SJSA1 (cell line): ENCODE measurements at regions not wholly inside any gene's neighbourhood (a gene's known extent, or its start where the extent isn't known, plus 50 kb on each side); places are given as distances from the start of the nearest gene placed in this dataset.

Source experiments
- DNase-seq, 2 experiments: peaks; one replicate each; pipeline ENCODE4 v3.0.0-alpha.2; 2015 to 2020; ENCODE audit warnings: low spot score in 2 of 2, low read depth in 1 of 2
- H3K27ac ChIP-seq: fragments of 250-450 bp; sonication (Bioruptor Pico); 2 replicates; pipeline ENCODE4 v1.5.1; 2020; ENCODE audit warnings: mild to moderate bottlenecking, moderate library complexity
- H3K27me3 ChIP-seq: fragments of 250-450 bp; sonication (Bioruptor Pico); replicated peaks from 2 replicates; pipeline ENCODE4 v1.5.1; 2020; ENCODE audit warnings: mild to moderate bottlenecking, moderate library complexity
- H3K36me3 ChIP-seq: fragments of 250-450 bp; sonication (Bioruptor Pico); 2 replicates; pipeline ENCODE4 v1.5.1; 2020; ENCODE audit warnings: mild to moderate bottlenecking
- H3K4me1 ChIP-seq: fragments of 250-450 bp; sonication (Bioruptor Pico); replicated peaks from 2 replicates; pipeline ENCODE4 v1.6.1; 2021; ENCODE audit warnings: mild to moderate bottlenecking
- H3K4me3 ChIP-seq: fragments of 250-450 bp; sonication (Bioruptor Pico); 2 replicates; pipeline ENCODE4 v1.5.1; 2020; ENCODE audit warnings: mild to moderate bottlenecking
- H3K9me3 ChIP-seq: fragments of 250-450 bp; sonication (Bioruptor Pico); replicated peaks from 2 replicates; pipeline ENCODE4 v1.5.1; 2020; ENCODE audit warnings: mild to moderate bottlenecking

DNA sequence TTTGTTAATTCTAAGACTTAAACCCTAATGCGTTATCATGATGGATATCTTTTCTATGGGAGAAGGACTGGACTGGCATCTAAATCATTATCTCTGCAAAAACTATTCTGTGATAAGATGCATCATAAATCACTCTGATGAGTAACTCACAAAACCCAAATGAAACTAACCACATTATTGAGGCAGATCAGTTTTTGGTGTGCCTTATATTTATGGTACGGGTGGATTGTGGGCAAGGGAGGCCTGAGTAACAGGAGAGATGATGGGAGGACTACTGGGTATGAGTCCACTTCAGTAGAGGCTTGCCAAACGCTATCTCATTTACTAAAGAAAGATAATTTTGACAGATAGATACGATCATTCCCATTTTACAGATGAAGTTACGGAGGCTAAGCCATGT is 66.4 kb upstream of the GUCY1A1 start:
- H3K36me3 ChIP-seq = no peaks in the 10 kb centered on the region
- no peak overlapping the region for H3K27ac ChIP-seq
- no peaks in the 10 kb centered on the region for H3K9me3 ChIP-seq
- peaks cover 10% of the 10 kb centered on the region for H3K4me1 ChIP-seq
- no peaks in the 10 kb centered on the region for H3K27me3 ChIP-seq
- no peak overlapping the region for H3K4me3 ChIP-seq
- no peak for DNase-seq

- Histone ChIP-seq H3K27me3 (no peaks in the 10 kb centered on the region), H3K9me3 (no peaks in the 10 kb centered on the region), H3K36me3 (no peaks in the 10 kb centered on the region), H3K4me3 (no peak overlapping the region), H3K4me1 (peaks cover 5% of the 10 kb centered on the region; the same call in 1 of the 2 replicates), H3K27ac (no peak overlapping the region)
- no peak for DNase-seq
These were observed 67.1 kb upstream of the GUCY1A1 start for GRCh38 chr4:155599596-155599995.

GRCh38 chr4:155599085-155599484 is 67.6 kb upstream of the GUCY1A1 start:
- Histone ChIP-seq H3K27ac (no peak overlapping the region), H3K4me3 (no peak overlapping the region), H3K27me3 (no peaks in the 10 kb centered on the region), H3K36me3 (no peaks in the 10 kb centered on the region), H3K4me1 (peaks cover under 1% of the 10 kb centered on the region; the same call in 1 of the 2 replicates), H3K9me3 (no peaks in the 10 kb centered on the region)
- DNase-seq = no peak

DNA sequence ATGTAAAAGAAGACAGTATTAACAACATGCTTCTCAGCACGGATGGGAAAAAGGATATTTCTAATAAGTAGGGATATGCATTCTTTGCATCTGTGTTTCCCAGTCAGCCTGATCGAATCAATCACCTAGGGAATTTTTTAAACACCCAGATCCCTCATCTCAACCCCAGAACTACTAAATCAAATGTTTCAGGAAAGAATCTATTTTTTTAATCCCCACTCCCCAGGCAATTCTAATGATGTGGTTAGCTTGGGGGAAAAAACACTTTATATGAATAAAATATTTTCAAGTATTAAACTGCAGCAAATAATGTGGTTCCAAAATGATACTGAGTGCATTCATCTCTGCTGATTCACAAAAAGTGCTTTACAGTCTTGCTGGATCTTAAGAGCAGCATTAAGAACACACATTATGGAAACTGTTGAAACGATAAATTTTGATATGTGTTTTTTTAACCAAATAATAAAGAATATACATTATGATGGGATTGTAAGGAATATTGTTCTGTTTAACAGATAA is 68.7 kb upstream of the GUCY1A1 start:
- Histone ChIP-seq H3K9me3 (no peaks in the 10 kb centered on the region), H3K27me3 (no peaks in the 10 kb centered on the region), H3K4me3 (no peak overlapping the region), H3K4me1 (no peaks in the 10 kb centered on the region), H3K27ac (no peak overlapping the region), H3K36me3 (no peaks in the 10 kb centered on the region)
- DNase-seq = no peak

- no peaks in the 10 kb centered on the region for H3K9me3 ChIP-seq
- no peaks in the 10 kb centered on the region for H3K4me1 ChIP-seq
- DNase-seq = no peak
- no peaks in the 10 kb centered on the region for H3K36me3 ChIP-seq
- H3K4me3 ChIP-seq = no peak overlapping the region
- no peaks in the 10 kb centered on the region for H3K27me3 ChIP-seq
- no peak overlapping the region for H3K27ac ChIP-seq
These were observed 69.4 kb upstream of the GUCY1A1 start for GRCh38 chr4:155597281-155597680.

DNA sequence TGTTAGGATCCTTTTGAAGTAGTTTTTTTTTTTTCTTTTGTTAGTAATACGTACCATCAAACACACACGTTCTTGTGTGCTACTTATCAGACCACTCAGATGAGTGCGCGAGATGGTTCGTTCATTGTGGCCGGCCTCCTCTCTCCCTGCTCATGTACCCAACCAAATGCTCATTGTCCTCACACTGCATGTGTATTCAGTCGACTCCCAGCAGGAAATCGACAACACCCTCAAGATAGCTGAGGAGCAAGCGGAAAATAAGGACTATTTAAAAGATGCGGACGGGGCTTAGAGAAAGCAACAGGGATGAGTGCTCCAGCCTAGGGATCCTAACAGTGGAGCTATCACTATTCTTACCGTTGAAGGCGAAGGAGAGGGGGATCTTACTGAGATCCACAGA is 72.9 kb upstream of the GUCY1A1 start:
- H3K27me3 ChIP-seq = no peaks in the 10 kb centered on the region
- H3K4me3 ChIP-seq = no peak overlapping the region
- no peak overlapping the region for H3K27ac ChIP-seq
- no peaks in the 10 kb centered on the region for H3K36me3 ChIP-seq
- no peak for DNase-seq
- no peaks in the 10 kb centered on the region for H3K9me3 ChIP-seq
- no peaks in the 10 kb centered on the region for H3K4me1 ChIP-seq

DNA sequence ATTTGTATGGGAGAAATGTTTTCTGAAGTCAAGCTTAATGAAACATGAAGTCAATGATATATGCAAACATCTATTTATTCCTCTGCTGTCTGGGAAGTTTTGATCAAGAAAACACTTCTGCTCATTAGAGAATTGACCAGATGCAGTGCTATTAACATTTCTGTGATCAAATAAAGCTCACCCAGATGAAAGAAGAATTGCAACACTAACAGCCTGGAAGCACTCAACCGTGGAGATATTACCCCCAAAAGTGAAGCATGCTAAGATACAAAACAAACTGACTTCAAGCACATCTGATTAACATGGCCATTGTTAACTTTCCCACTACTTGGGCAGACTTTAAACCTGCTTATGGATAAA is 73.7 kb upstream of the GUCY1A1 start:
- no peaks in the 10 kb centered on the region for H3K4me1 ChIP-seq
- H3K36me3 ChIP-seq = no peaks in the 10 kb centered on the region
- no peak overlapping the region for H3K27ac ChIP-seq
- no peaks in the 10 kb centered on the region for H3K27me3 ChIP-seq
- H3K4me3 ChIP-seq = no peak overlapping the region
- DNase-seq = no peak
- H3K9me3 ChIP-seq = no peaks in the 10 kb centered on the region

DNA sequence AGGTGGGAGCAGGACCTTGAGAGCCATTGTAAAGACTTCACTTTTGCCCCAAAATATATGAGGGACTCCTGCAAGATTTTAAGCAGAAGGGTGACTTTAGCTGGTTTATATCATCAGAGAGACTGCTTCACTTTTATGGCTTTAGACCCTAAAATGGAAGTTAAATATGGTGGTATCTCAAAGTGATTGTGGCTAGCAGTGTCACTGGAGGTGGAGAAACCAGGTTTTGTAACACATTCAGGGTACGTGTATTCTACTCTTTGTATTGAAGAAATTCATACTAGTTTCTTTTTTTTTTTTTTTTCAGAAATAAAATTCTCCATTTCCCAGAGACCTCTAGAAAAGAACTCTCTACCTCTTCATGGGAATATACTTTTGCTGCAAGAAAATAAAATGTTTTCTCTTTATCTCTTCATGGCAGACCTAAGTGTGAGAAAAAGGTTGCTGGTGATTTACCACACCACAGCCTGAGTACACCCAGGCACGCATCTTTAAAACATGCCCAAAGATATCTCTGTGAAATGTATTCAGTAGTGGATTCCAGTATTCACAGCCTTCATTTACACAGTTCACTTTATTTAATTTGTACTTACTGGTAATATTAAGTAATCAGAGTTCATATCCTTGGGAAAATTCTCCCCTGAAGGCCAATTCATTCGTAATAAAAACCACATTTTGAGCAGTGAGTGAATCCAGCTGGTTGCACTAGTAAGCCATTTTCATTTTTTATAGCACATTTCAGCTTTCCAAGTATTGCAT is 74.3 kb upstream of the GUCY1A1 start:
- H3K27ac ChIP-seq = no peak overlapping the region

GRCh38 chr4:155591738-155592143 is 74.9 kb upstream of the GUCY1A1 start:
- H3K4me3 ChIP-seq = no peak overlapping the region
- no peaks in the 10 kb centered on the region for H3K9me3 ChIP-seq
- H3K36me3 ChIP-seq = no peaks in the 10 kb centered on the region
- H3K4me1 ChIP-seq = no peaks in the 10 kb centered on the region
- no peak for DNase-seq
- no peaks in the 10 kb centered on the region for H3K27me3 ChIP-seq
- H3K27ac ChIP-seq = no peak overlapping the region

More for the DNA sequence above, 74.3 kb upstream of the GUCY1A1 start:
- Histone ChIP-seq H3K9me3 (no peaks in the 10 kb centered on the region), H3K4me3 (no peak overlapping the region), H3K4me1 (no peaks in the 10 kb centered on the region), H3K36me3 (no peaks in the 10 kb centered on the region), H3K27me3 (no peaks in the 10 kb centered on the region)
- DNase-seq = no peak

GRCh38 chr4:155590796-155591585 is 75.7 kb upstream of the GUCY1A1 start:
- Histone ChIP-seq H3K27me3 (no peaks in the 10 kb centered on the region), H3K4me3 (no peak overlapping the region), H3K9me3 (no peaks in the 10 kb centered on the region), H3K36me3 (no peaks in the 10 kb centered on the region), H3K4me1 (no peaks in the 10 kb centered on the region), H3K27ac (no peak overlapping the region)
- DNase-seq = no peak

- Histone ChIP-seq H3K4me3 (no peak overlapping the region), H3K4me1 (no peaks in the 10 kb centered on the region), H3K9me3 (no peaks in the 10 kb centered on the region), H3K36me3 (no peaks in the 10 kb centered on the region), H3K27ac (no peak overlapping the region), H3K27me3 (no peaks in the 10 kb centered on the region)
- DNase-seq = no peak
These were observed 78.2 kb upstream of the GUCY1A1 start for GRCh38 chr4:155588437-155588836.

DNA sequence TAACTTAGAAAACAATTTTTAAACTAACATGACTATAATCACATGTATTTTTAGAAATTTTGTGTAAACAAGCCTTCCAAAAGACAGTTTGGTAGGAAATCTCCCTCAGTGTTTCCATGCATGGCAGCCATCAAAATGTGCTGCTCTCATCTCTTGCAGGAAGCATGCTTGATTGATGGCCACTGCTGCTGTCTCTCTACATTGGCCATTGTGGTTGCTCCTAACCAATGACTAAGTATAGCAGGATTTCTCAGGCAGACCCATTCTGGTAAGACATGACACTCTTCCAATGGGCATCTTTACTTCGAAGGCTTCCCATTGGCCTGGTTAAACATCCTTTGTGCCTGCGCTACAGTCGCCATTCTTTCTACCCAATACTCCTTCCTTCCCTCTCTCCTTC is 78.9 kb upstream of the GUCY1A1 start:
- H3K4me1 ChIP-seq = 0 out of 2 replicates have a peak, but pooled peaks cover 4% of the 10 kb centered on the region
- DNase-seq = no peak

DNA sequence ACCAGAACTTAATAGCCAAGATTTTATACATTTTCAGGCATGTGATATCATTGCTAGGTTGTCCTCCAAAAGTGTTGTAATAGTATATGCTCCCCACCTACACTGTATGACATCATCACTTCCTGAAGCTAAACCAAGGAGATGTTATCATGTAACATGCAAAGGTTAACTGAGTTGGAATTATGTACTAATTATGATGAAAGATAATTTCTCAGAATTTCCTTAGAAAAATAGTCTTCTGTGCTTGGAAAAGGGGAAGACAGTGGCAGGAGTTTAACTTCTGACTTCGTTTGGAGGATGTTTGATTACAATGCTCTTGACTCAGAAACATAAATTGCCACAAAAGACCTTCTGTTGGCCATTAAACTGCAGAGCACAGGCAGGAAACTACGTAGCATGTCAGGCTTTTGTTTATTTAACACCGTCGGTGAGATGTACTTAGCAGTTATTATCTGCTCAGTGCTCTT is 83.6 kb upstream of the GUCY1A1 start:
- H3K27ac ChIP-seq = no peak overlapping the region
- no peaks in the 10 kb centered on the region for H3K27me3 ChIP-seq

More for the DNA sequence above, 78.9 kb upstream of the GUCY1A1 start:
- Histone ChIP-seq H3K9me3 (no peaks in the 10 kb centered on the region), H3K36me3 (no peaks in the 10 kb centered on the region), H3K27ac (no peak overlapping the region), H3K4me3 (no peak overlapping the region), H3K27me3 (no peaks in the 10 kb centered on the region)

GRCh38 chr4:155582041-155582440 is 84.6 kb upstream of the GUCY1A1 start:
- Histone ChIP-seq H3K36me3 (no peaks in the 10 kb centered on the region), H3K27ac (no peak overlapping the region), H3K4me1 (0 out of 2 replicates have a peak, but pooled peaks cover 4% of the 10 kb centered on the region), H3K9me3 (no peaks in the 10 kb centered on the region), H3K27me3 (no peaks in the 10 kb centered on the region), H3K4me3 (no peak overlapping the region)
- no peak for DNase-seq

More for the DNA sequence above, 83.6 kb upstream of the GUCY1A1 start:
- Histone ChIP-seq H3K4me3 (no peak overlapping the region), H3K9me3 (no peaks in the 10 kb centered on the region), H3K36me3 (no peaks in the 10 kb centered on the region), H3K4me1 (0 out of 2 replicates have a peak, but pooled peaks cover 4% of the 10 kb centered on the region)
- no peak for DNase-seq
